HG02588 (cell line): ENCODE measurements at regions not wholly inside any gene's neighbourhood (a gene's known extent, or its start where the extent isn't known, plus 50 kb on each side); places are given as distances from the start of the nearest gene placed in this dataset.

Experiments
- ATAC-seq: cut with Tn5 transposase; IDR thresholded peaks from one replicate; pipeline ENCODE4 v1.9.1; 2021; ENCODE audit warnings: mild to moderate bottlenecking, moderate library complexity; ENCODE audit not compliant: unreplicated experiment

- no peak for ATAC-seq
Measured at GRCh38 chr15:39359771-39360170, 221.1 kb upstream of the THBS1 start.

- ATAC-seq: no peak
Measured at GRCh38 chr15:39360452-39360851, 220.4 kb upstream of the THBS1 start.

- no peak for ATAC-seq
Measured at GRCh38 chr15:39361497-39361896, 219.4 kb upstream of the THBS1 start.

- no peak for ATAC-seq
Measured at GRCh38 chr15:39362821-39363561, 217.9 kb upstream of the THBS1 start.

- no peak for ATAC-seq
Measured at GRCh38 chr15:39363761-39364586, 216.9 kb upstream of the THBS1 start.

- no peak for ATAC-seq
Measured at GRCh38 chr15:39364721-39365120, 216.2 kb upstream of the THBS1 start.

- ATAC-seq: no peak
Measured at GRCh38 chr15:39365161-39365560, 215.7 kb upstream of the THBS1 start.

GRCh38 chr15:39365873-39366272, 215.0 kb upstream of the THBS1 start:
- no peak for ATAC-seq

- ATAC-seq: no peak
Measured at GRCh38 chr15:39367596-39367995, 213.3 kb upstream of the THBS1 start.

- ATAC-seq: no peak
Measured at GRCh38 chr15:39369768-39370167, 211.1 kb upstream of the THBS1 start.

- no peak for ATAC-seq
Measured at GRCh38 chr15:39376371-39376909, 204.4 kb upstream of the THBS1 start.

GRCh38 chr15:39381517-39381916, 199.4 kb upstream of the THBS1 start:
- peak; percentile 73 for ATAC-seq

- ATAC-seq: no peak
Measured at GRCh38 chr15:39388118-39388517, 192.8 kb upstream of the THBS1 start.

GRCh38 chr15:39391230-39391629, 189.6 kb upstream of the THBS1 start:
- ATAC-seq: no peak

- no peak for ATAC-seq
Measured at GRCh38 chr15:39392469-39393047, 188.3 kb upstream of the THBS1 start.

GRCh38 chr15:39393575-39394335, 187.1 kb upstream of the THBS1 start:
- ATAC-seq: no peak

- no peak for ATAC-seq
Measured at GRCh38 chr15:39394496-39394895, 186.4 kb upstream of the THBS1 start.

GRCh38 chr15:39396979-39397615, 183.8 kb upstream of the THBS1 start:
- no peak for ATAC-seq

- ATAC-seq: no peak
Measured at GRCh38 chr15:39397883-39398282, 183.0 kb upstream of the THBS1 start.

- no peak for ATAC-seq
Measured at GRCh38 chr15:39399600-39399999, 181.3 kb upstream of the THBS1 start.
